ENCODE measurements at regions not wholly inside any gene's neighbourhood (a gene's known extent, or its start where the extent isn't known, plus 50 kb on each side); places are given as distances from the start of the nearest gene placed in this dataset.

DNA sequence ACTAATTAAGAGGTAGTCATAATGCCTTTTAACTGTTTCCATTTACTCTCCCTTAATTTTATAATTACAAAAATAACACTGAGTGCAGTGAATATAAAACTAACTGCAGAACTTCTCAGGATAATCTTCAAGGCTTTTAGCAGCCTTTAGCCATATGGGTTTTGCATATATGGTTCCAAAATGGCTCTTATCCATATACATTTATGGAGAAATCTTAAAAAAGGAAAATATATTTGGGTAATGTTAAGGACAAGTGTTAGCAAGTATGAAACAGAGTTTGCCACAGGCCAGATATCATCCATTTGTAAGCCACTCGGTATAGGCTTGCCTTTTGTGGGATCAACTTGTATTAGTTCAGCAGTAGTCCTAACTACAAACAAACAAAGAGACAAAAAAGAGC lies 423.4 kb downstream of the PDHA2 start:
- dilution Hi-C loops (cut with HindIII; ENCODE audit: low sequenced_read_pairs, unreplicated experiment) (no loop called here), intact Hi-C loops (cut with micrococcal nuclease) (no loop called here), in situ Hi-C loops (cut with MboI; ENCODE audit: low sequenced_read_pairs) (no loop called here)
- Histone ChIP-seq H2BK20ac (ENCODE audit: low read depth, low read length) (no peak overlapping the region), H2BK120ac (ENCODE audit: low read depth, low read length) (no peak overlapping the region), H2BK15ac (ENCODE audit: low read depth, low read length) (no peak overlapping the region), H3K4me1 (ENCODE audit: control insufficient read depth, insufficient read depth, low read length) (no peaks in the 10 kb centered on the region), H4K91ac (ENCODE audit: insufficient read depth, low read depth, low read length) (no peak overlapping the region), H3K4ac (ENCODE audit: low read depth, low read length) (no peak overlapping the region), H4K20me1 (ENCODE audit: insufficient read depth, low read length) (no peaks in the 10 kb centered on the region), H2AK9ac (replicated peaks; ENCODE audit: low read depth, low read length, poor library complexity) (no peak overlapping the region), H3K27ac (ENCODE audit: insufficient read depth, low read length) (no peak overlapping the region), H3K14ac (replicated peaks; ENCODE audit: low read depth, low read length) (no peak overlapping the region), H3K23ac (ENCODE audit: low read depth, low read length) (no peak overlapping the region), H4K8ac (ENCODE audit: low read depth in 2 of 2, low read length in 2 of 2) (no peak overlapping the region), H4K5ac (ENCODE audit: low read depth, low read length) (no peak overlapping the region), H3K18ac (ENCODE audit: low read depth, low read length) (no peak overlapping the region), H2AFZ (replicated peaks; ENCODE audit: low read length, poor library complexity) (no peak overlapping the region), H3K4me2 (ENCODE audit: low read depth, low read length) (no peak overlapping the region), H3K27me3 (ENCODE audit: control insufficient read depth, insufficient read depth, low read length) (no peaks in the 10 kb centered on the region), H3K9ac (ENCODE audit: low read depth, low read length) (no peak overlapping the region), H2AK5ac (ENCODE audit: low read depth, low read length) (no peak overlapping the region), H2BK5ac (ENCODE audit: low read depth, low read length, poor library complexity, severe bottlenecking) (no peak overlapping the region), H3K56ac (ENCODE audit: extremely low read depth, insufficient read depth, low read length) (no peak overlapping the region), H3K36me3 (ENCODE audit: control insufficient read depth, insufficient read depth, low read length) (no peaks in the 10 kb centered on the region), H3K4me3 (ENCODE audit: insufficient read depth, low read depth, low read length) (no peak overlapping the region), H3K9me1 (ENCODE audit: insufficient read depth, low read length) (no peaks in the 10 kb centered on the region), H3K79me1 (ENCODE audit: low read depth in 1 of 2, low read length in 2 of 2) (no peaks in the 10 kb centered on the region), H3K9me3 (ENCODE audit: control insufficient read depth, insufficient read depth, low read length) (peaks cover 4% of the 10 kb centered on the region)
- TF ChIP-seq FOS (IDR thresholded peaks at IDR 0.05; ENCODE audit: low read depth, low read length) (no peak), RAD21 (IDR thresholded peaks at IDR 0.05; ENCODE audit: low read length) (no peak), CHD1 (IDR thresholded peaks at IDR 0.05; ENCODE audit: low read depth, low read length) (no peak), CEBPB (IDR thresholded peaks at IDR 0.05; ENCODE audit: low read depth, low read length) (no peak), CTCF (conservative IDR thresholded peaks at IDR 0.05; ENCODE audit: low read depth, low read length) (no peak), MAFK (IDR thresholded peaks at IDR 0.05; ENCODE audit: low read depth, low read length) (no peak), SMC3 (IDR thresholded peaks at IDR 0.05; ENCODE audit: low read depth, low read length) (no peak), MXI1 (IDR thresholded peaks at IDR 0.05; ENCODE audit: borderline replicate concordance, low read depth, low read length) (no peak), RFX5 (IDR thresholded peaks at IDR 0.05; ENCODE audit: low read depth, low read length) (no peak), POLR2A (IDR thresholded peaks at IDR 0.05; ENCODE audit: low read depth, low read length) (no peak), MAZ (IDR thresholded peaks at IDR 0.05; ENCODE audit: borderline replicate concordance, low read depth, low read length) (no peak), RCOR1 (IDR thresholded peaks at IDR 0.05; ENCODE audit: insufficient replicate concordance, low read length) (no peak), BHLHE40 (IDR thresholded peaks at IDR 0.05; ENCODE audit: low read depth, low read length) (no peak)
- TF ChIP-seq, protein P1, sequence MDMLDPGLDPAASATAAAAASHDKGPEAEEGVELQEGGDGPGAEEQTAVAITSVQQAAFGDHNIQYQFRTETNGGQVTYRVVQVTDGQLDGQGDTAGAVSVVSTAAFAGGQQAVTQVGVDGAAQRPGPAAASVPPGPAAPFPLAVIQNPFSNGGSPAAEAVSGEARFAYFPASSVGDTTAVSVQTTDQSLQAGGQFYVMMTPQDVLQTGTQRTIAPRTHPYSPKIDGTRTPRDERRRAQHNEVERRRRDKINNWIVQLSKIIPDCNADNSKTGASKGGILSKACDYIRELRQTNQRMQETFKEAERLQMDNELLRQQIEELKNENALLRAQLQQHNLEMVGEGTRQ (IDR thresholded peaks at IDR 0.05; ENCODE audit: low read depth, low read length): no peak
- TF ChIP-seq, protein P2, sequence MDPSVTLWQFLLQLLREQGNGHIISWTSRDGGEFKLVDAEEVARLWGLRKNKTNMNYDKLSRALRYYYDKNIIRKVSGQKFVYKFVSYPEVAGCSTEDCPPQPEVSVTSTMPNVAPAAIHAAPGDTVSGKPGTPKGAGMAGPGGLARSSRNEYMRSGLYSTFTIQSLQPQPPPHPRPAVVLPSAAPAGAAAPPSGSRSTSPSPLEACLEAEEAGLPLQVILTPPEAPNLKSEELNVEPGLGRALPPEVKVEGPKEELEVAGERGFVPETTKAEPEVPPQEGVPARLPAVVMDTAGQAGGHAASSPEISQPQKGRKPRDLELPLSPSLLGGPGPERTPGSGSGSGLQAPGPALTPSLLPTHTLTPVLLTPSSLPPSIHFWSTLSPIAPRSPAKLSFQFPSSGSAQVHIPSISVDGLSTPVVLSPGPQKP (IDR thresholded peaks at IDR 0.05; ENCODE audit: borderline replicate concordance, low read depth, low read length): no peak
- ATAC-seq (ENCODE audit: low read depth) (no peak), DNase-seq (no peak)
- WGBS, 2 experiments (ENCODE audit: extremely low coverage in 2 of 2, insufficient read length in 1 of 2): no CpG with 5 or more reads among the region's 1 CpG
- ChIA-PET CTCF (no interaction called here), POLR2A (ENCODE audit: unreplicated experiment) (no interaction called here)
- no TSS peak for BruUV-seq (replicated peaks)
